ENCODE measurements at regions not wholly inside any gene's neighbourhood (a gene's known extent, or its start where the extent isn't known, plus 50 kb on each side); places are given as distances from the start of the nearest gene placed in this dataset.

- TF ChIP-seq CTCF (IDR thresholded peaks at IDR 0.05) (no peak), EP300 (IDR thresholded peaks at IDR 0.05; ENCODE audit: low read depth) (no peak), POLR2AphosphoS5 (IDR thresholded peaks at IDR 0.05) (no peak), POLR2A (IDR thresholded peaks at IDR 0.05) (no peak)
Measured at GRCh38 chr10:3258394-3258793, 85.8 kb upstream of the PITRM1 start.

Data from transverse colon (tissue), 4 donors.